ENCODE measurements at regions not wholly inside any gene's neighbourhood (a gene's known extent, or its start where the extent isn't known, plus 50 kb on each side); places are given as distances from the start of the nearest gene placed in this dataset.
"Not testable (repeated sequence)": the region's sequence is repeated elsewhere in the genome, so short reads cannot be mapped to it uniquely, and the experiment has no call there.

- DNase-seq = no peak
Observed at GRCh38 chr3:101950985-101951733, 101.8 kb downstream of the NFKBIZ start.

DNA sequence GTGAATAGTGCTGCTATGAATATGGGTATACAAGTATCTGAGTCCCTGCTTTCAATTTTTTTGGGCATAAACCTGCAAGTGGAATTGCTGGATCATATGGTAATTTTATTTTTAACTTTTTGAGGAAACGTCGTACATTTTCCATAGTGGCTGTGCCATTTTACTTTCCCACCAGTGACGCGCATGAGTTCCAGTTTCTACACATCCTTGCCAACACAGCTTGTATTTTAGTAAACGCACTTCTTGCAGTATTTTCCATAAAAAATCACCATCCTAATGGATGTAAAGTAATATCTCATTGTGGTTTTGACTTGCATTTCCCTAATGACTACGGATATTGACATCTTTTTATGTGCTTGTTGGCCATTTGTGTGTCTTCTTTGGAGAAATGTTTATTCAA lies 105.0 kb downstream of the NFKBIZ start:
- no peak for DNase-seq

- no peak for DNase-seq
Observed at GRCh38 chr3:101954936-101955335, 105.6 kb downstream of the NFKBIZ start.

DNA sequence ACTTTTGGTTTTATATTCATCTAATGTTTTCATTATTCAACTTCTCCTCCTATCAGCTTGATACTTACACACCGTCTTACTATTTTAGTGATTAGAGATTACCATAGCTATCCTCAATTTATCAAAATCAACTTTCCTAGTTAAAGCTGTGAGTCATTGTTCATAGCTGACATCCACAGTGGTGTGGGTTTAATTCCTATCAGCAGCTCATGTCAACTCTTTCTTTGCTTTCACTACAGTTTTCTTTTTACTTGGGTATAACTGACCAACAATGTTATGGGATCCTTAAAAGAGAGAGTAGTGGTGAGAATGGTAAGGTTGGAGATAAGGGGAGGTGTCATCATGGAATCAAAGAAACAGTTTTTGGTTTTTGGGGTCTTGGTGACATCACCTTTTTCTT lies 112.7 kb downstream of the NFKBIZ start:
- DNase-seq = no peak

GRCh38 chr3:101963902-101964362 lies 114.6 kb downstream of the NFKBIZ start:
- no peak for DNase-seq

- no peak for DNase-seq
Observed at GRCh38 chr3:101964861-101965260, 115.5 kb downstream of the NFKBIZ start.

DNA sequence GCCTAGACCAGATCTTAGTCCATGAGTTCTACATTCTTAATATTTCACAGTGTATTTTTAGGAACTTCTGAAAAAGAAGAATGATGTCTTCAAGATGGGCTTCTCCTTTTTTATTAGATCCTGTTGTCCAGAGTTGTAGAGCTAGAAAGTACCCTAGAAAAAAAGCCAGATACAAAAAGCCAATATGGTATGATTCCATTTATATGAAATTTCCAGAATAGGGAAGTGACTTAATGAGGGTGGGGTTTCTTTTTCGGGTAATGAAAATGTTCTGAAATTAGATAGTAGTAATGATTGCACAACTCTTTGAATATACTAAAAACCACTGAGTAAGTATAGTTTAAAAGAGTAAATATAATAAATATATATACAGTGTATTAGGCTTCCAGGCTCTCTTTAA lies 116.9 kb downstream of the NFKBIZ start:
- peak; percentile 47 for DNase-seq

GRCh38 chr3:101970212-101970611 lies 120.9 kb downstream of the NFKBIZ start:
- no peak for DNase-seq

- peak; percentile 30 for DNase-seq
Observed at GRCh38 chr3:101970905-101971304, 121.6 kb downstream of the NFKBIZ start.

GRCh38 chr3:101972430-101973162 lies 123.3 kb downstream of the NFKBIZ start:
- DNase-seq = no peak

DNA sequence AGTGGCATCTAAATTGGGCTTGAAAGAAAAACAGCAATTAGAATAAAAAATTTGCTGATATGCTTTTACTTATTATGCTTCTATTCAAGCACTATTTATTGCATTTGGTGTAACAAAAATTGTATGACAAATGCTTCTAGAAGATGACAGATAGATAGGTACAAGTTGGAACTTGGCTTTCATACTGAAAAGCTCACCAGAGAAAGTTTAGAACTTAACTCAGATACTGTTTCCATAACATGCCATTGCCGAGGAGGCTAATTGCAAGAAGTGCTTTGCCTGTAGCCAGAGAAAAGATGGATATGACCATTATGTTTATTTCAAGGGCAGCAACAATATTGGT lies 123.8 kb downstream of the NFKBIZ start:
- no peak for DNase-seq

DNA sequence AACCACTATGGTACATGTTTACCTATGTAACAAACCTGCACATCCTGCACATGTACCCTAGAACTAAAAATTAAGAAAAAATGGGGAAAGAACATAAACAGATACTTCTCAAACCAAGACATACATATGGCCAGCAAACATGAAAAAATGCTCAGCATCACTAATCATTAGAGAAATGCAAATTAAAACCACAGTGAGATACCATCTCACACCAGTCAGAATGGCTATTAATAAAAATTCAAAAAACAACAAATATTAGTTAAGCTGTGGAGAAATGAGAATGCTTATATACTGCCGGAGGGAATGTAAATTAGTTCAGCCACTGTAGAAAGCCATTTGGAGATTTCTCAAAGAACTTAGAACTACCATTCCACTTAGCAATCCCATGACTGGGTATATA lies 126.1 kb downstream of the NFKBIZ start:
- DNase-seq = not testable (repeated sequence)

GRCh38 chr3:101976473-101976872 lies 127.2 kb downstream of the NFKBIZ start:
- peak; percentile 13 for DNase-seq

- no peak for DNase-seq
Observed at GRCh38 chr3:101978348-101978747, 129.0 kb downstream of the NFKBIZ start.

- no peak for DNase-seq
Observed at GRCh38 chr3:101979033-101979432, 129.7 kb downstream of the NFKBIZ start.

GRCh38 chr3:101984356-101984755 lies 135.0 kb downstream of the NFKBIZ start:
- DNase-seq = no peak

GRCh38 chr3:101988596-101988995 lies 139.3 kb downstream of the NFKBIZ start:
- DNase-seq = no peak

DNA sequence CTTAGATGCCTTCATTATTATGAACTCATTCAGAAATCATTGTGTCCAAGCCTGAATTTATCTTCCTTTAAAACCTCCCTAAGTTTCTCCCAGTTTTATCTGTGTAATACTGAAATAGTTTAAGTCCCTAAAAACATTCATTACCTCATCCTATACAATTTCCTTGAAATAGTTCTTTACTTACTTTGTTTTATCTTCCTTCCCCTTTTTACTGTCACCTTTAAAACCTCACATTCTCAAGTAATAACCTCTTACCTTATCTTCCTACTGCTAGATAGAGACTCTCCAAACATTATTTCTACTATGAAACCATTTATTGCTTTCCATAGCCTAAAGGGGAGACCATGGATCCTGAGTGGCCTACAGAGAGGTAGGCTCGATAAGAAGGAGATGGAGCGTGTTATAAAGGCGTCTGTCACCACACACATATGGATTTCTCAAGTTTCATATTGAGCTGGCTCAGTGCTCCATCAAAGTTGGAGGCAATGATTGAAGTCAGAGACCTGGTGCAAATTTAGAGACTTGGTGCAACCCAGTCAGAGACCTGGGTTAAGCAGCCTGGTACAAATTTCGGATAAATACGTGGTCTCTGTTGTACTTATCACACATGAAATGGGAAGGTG lies 140.4 kb downstream of the NFKBIZ start:
- DNase-seq = no peak

DNA sequence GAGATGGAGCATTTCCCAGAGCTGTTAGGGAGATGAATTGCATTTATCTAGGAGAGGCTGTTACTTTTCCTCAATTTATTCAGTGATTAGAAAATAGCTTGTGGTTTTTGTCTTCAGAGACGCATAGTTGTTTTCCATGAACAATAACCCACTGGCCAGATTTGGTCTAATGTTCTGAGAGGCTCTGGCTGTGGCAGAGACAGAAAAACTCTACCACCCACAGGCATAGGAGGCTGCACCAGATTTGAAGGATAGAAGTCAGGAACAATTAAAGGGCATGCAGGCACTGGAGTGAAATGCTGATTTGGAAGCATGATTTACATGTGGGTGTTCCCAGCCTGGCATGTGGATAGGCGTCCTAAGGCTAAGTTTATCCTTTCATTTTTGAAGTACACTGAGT lies 143.5 kb downstream of the NFKBIZ start:
- no peak for DNase-seq

GRCh38 chr3:101994386-101994785 lies 145.1 kb downstream of the NFKBIZ start:
- DNase-seq = no peak

DNA sequence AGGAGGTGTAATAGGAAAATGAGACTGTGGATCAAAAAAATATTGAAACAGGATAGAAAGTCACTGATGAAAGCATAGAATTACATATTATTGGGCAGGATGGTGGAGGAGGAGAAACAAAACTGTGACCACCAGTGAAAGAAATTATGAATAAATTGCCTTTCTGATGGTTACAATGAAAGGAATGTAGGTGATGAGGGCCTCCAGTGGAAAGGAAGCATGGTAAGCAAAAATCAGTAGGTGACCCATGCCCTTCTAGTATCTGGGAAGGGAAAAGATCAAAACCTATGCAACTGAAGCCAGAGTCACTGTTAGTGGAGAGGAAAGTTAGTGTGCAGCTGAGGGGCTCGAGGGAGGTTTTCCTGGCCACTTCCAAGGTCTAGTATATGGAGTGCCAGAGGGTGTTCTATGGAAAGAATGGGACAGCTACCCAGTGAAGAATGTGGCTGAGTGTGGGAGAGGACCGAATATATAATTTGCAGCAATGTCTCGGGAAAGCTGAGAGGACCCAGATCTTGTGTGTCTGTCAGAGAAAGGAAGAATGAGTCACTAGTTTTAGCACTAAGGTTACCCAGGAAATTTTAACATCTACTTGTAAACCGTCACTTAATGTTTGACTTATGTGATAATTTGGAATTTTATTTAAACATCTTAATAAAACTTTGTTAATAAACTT lies 146.2 kb downstream of the NFKBIZ start:
- DNase-seq = no peak

- DNase-seq = no peak
Observed at GRCh38 chr3:101996832-101997231, 147.5 kb downstream of the NFKBIZ start.

GRCh38 chr3:101998256-101998926 lies 149.1 kb downstream of the NFKBIZ start:
- DNase-seq = peak; percentile 15

All from hematopoietic multipotent progenitor cell treated with erythropoietin and hydrocortisone succinate and interleukin-3 and kit ligand, for 4 days (in vitro differentiated cells).